GM19351 (cell line): ENCODE measurements at regions not wholly inside any gene's neighbourhood (a gene's known extent, or its start where the extent isn't known, plus 50 kb on each side); places are given as distances from the start of the nearest gene placed in this dataset.

ENCODE experiments used
- ATAC-seq: cut with Tn5 transposase; IDR thresholded peaks from one replicate; pipeline ENCODE4 v1.9.1; 2021; ENCODE audit warnings: mild to moderate bottlenecking, moderate library complexity; ENCODE audit not compliant: unreplicated experiment

DNA sequence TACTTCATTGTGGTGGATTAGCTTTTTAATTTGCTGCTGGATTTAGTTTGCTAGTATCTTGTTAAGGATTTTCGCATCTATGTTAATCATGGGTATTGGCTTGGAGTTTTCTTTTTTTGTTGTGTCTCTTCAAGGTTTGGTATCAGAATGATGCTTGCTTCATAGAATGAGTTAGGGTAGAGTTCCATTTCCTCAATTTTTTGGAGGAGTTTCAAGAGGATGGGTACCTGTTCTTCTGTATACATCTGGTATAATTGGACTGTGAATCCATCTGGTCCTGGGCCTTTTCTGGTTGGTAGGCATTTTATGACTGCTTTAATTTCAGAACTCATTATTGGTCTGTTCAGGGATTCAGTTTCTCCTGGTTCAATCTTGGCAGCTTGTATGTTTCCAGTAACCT lies 335.6 kb downstream of the EDEM1 start:
- ATAC-seq, result no peak

DNA sequence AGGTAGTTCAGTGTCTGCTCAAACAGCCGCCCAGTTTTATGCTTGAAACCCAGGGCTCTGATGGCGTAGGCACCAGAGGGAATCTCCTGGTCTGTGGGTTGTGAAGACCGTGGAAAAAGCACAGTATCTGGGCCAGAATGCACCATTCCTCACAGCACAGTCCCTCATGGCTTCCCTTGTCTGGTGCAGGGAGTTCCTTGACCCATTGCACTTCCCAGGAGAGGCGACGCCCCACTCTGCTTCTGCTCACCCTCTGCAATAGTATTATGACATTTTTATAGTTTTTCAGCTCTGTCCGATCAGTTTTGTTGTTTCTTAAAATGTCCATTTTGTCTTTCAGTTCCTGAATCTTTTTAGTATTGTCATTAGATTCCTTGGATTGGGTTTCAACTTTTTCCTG lies 343.5 kb downstream of the EDEM1 start:
- no peak for ATAC-seq

GRCh38 chr3:5531741-5532290 lies 344.3 kb downstream of the EDEM1 start:
- ATAC-seq, result no peak

DNA sequence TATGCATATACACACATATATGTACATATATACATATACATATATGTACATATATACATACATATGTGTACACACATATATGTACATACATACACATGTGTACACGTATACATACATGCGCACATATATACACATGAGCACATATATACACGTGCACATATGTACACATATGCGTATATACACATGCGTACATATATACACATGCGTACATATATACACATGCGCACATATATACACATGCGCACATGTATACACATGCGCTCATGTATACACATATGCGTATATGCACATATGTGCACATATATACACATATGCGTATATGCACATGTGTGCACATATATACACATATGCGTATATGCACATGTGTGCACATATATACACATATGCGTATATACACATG lies 353.0 kb downstream of the EDEM1 start:
- no peak for ATAC-seq

DNA sequence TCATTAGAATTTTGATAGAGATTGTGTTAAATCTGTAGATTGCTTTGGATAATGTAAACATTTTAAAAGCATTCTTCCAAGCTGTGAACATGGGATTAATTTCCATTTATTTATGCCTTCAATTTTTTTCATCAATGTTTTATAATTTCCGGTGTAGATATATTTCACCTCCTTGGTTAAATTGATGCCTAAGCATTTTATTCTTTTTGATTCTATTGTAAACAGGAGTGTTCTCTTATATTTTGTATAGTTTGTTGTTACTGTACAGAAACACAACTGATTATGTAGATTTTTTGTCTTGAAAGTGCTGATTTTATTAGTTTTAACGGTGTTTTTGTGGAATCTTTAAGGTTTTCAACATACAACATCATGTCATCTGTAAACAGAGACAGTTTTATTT lies 355.0 kb downstream of the EDEM1 start:
- ATAC-seq, result no peak

DNA sequence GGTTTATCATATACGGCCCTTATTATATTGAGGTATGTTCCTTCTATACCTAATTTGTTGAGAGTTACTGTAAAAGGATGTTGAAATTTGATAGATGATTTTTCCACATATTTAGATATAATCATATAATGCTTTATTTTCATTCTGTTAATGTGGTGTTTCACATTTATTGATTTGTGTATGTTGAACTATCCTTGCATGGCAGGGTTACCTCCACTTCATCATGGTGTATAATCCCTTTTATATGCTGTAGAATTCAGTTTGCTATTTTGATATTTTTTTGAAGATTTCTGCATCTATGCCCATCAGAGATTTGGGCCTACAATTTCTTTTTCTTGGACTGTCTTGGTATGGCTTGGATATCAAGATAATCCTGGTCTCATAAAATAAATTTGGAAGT lies 355.5 kb downstream of the EDEM1 start:
- no peak for ATAC-seq

DNA sequence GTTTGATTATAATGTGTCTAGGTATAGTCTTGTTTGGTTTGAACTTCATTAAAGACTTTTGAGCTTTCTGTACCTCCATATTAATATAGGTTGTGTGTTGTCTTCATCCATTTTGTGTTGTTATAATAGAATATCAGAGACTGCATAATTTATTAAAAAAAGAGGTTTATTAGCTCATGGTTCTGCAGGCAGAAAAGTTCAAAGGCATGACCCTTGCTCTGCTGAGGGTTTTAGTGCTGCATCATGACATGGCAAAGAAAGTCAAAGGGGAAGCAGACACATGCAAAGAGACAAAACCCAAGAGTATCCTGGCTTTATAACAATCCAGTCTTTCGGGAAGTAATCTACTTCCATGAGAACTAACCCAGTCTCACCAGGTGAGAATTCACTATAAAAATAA lies 358.2 kb downstream of the EDEM1 start:
- ATAC-seq, result no peak

DNA sequence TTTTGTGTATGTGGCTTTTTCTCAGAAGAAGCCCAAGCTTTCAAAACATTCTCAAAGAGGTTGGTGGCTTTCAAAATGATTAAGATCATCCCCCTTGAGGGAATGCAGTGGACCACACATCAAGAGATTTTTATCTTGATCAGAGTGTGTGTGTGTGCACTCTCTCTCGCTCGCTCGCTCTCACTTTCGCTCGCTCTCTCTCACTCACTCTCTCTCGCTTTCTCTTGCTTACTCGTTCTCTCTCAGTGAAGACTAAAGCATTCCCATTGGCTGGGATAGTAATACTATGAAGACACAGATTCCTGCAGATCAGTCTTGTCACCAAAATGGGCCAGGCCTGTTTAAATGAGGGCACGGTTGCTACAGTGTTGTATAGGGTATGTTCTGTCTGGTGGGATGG lies 365.7 kb downstream of the EDEM1 start:
- no peak for ATAC-seq

GRCh38 chr3:5554245-5554747 lies 366.8 kb downstream of the EDEM1 start:
- no peak for ATAC-seq

GRCh38 chr3:5560199-5560598 lies 372.7 kb downstream of the EDEM1 start:
- ATAC-seq, result no peak

GRCh38 chr3:5563537-5564277 lies 376.2 kb downstream of the EDEM1 start:
- no peak for ATAC-seq

- no peak for ATAC-seq
These were observed 376.8 kb downstream of the EDEM1 start for GRCh38 chr3:5564278-5564666.

DNA sequence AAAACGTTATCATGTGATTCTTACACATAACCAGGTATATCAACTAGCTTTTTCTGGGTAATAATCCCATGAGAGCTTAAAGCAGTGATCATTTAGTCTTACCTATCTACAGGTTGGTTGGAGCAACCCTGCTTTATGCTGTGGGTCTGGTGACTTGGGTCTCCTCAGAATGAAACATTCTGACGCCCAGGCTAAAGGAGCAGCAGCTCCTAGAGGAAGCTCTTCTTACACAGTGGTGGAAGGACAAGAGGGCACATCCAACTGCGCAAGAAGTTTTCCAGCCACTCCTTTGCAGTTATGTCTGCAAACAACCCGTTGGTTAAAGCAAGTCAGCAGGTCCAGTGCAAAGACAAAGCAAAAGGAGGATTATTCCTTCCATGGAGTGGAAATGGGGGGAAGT lies 377.5 kb downstream of the EDEM1 start:
- no peak for ATAC-seq

DNA sequence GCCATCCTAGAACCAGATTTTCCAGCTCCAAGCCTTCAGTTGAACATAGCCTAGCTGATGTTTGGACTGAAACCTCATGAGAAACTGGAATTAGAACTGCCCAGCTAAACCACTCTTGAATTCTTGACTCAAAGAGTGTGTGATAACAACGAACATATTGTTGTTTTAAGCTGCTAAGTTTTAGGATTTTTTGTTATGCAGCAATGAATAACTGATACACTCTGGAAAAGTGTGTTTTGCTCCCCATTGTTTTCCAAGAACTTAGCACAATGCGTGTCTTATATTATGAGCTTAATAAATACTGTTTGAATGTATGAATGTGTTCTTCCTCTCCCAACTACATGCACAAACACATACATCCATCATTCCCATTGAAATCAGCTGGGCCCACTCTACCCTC lies 379.6 kb downstream of the EDEM1 start:
- no peak for ATAC-seq

GRCh38 chr3:5568451-5568850 lies 380.9 kb downstream of the EDEM1 start:
- peak; percentile 58 for ATAC-seq

DNA sequence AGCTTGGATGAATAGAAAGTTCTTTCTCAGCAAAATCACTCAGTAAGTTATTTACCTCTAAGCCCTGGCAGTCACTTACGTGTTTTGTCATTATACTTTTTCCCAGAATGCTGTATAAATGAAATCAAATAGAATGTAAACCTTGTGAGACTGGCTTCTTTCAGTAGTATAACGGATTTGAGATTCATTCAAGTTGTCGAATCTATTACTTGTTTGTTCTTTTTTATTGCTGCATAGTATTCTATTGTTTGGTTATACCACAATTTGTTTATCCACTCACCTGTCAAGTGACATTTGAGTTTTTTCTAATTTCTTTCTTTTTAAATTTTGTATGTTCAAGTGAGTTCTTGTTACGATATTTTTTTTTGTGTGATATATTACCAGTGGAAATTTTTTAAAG lies 381.6 kb downstream of the EDEM1 start:
- no peak for ATAC-seq

- ATAC-seq, result no peak
These were observed 384.7 kb downstream of the EDEM1 start for GRCh38 chr3:5572168-5572567.

DNA sequence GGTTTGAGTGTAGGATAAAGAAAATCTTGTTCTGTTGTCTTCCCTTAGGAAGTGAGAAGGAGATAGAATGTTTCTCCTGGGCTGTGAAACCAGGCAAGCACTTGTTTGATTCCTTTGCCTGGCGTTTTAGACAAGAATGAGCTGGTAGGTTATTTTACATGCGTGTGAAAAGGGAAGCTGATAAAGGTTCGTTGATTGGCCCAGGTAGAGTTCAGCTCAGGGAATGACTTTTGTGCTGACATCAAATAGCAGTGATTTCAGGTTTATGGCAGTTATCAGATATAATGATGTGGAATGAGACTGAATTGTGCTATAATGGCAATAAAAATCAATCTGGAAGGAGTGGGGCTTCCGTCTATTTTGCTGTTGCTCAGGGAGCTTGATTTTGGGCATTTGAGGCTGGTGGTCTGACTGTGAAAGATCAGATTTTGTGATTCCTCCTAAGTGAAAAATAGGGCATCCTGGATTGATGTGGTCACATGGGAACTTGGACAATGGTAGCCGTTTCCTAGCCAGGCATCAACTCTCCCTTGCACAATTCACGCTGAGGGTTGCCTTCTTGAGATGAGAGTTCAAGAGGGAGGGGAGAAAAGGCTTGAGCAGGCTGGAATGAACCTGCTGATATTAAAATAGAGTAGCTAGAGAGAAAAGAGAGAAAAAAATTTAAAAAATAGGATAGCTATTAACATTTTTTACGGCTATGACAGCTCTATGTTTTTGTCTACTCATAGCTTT lies 388.9 kb downstream of the EDEM1 start:
- no peak for ATAC-seq

DNA sequence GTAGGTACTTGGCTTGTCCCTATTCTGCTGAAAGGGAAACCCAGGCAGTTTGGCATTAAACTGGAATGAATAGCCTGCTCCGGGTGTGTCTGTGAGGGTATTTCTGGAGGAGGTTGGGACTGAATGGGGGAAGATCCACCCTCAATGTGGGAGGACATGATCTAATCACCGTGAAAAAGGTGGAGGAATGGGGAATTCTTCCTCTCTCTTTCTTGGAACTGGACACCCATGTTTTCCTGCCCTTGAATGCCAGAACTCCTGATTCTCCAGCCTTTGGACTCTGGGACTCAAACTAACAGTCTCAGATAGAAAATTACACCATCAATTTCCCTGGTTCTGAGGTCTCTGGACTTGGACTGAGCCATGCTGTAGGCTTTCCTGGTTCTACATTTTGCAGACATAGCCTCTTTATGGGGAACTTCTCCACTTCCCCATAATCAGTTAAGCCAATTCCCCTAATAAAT lies 391.7 kb downstream of the EDEM1 start:
- ATAC-seq, result no peak

- ATAC-seq, result no peak
These were observed 392.4 kb downstream of the EDEM1 start for GRCh38 chr3:5579946-5580345.

- ATAC-seq, result no peak
These were observed 393.3 kb downstream of the EDEM1 start for GRCh38 chr3:5580826-5581225.

DNA sequence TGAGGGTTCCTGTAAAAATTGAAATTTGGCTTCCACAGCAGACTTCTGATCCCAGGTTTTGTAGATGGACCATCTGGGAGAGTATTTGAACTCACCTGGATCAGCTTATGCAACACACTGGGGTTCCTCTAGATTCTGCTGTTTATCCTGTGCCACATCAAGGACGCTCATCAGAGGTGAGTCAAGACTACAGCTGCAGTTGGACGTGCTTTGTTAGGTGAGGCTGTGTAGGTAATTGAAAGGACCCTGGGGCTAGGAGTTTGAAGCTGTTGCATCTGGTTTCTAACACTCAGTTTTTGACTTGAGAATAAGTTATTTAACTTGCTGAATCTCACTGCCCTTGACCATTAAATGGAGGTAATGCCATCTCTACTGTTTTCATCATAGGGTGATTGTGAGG lies 394.2 kb downstream of the EDEM1 start:
- no peak for ATAC-seq
